Peyer's patch (tissue), 4 donors: ENCODE measurements at regions not wholly inside any gene's neighbourhood (a gene's known extent, or its start where the extent isn't known, plus 50 kb on each side); places are given as distances from the start of the nearest gene placed in this dataset.
"Not testable (repeated sequence)": the region's sequence is repeated elsewhere in the genome, so short reads cannot be mapped to it uniquely, and the experiment has no call there.

ENCODE experiments used
- DNase-seq, 3 donors: peaks; one replicate each; pipeline ENCODE4 v3.0.0-alpha.2; 2017 to 2019
- H3K27ac ChIP-seq, 4 donors: fragments of 200-600 bp; sonication (generic); one replicate each; pipeline ENCODE4 v1.5.1; 2016 to 2019
- H3K27me3 ChIP-seq, 2 donors: fragments of 200-600 bp; sonication (generic); one replicate each; pipeline ENCODE4 v1.5.1; 2019
- H3K36me3 ChIP-seq, 3 donors: fragments of 200-600 bp; sonication (generic); one replicate each; pipeline ENCODE4 v1.5.1; 2016 to 2019
- H3K4me1 ChIP-seq, 4 donors: fragments of 200-600 bp; sonication (generic); one replicate each; pipeline ENCODE4 v1.5.1; 2016 to 2019
- H3K4me3 ChIP-seq, 4 donors: fragments of 200-600 bp; sonication (generic); 1 replicate in 3 of 4; 2 replicates in 1 of 4; pipeline ENCODE4 v1.5.1; 2016 to 2019; ENCODE audit warnings: mild to moderate bottlenecking in 1 of 4
- H3K9me3 ChIP-seq, 4 donors: fragments of 200-600 bp; sonication (generic); one replicate each; pipeline ENCODE4 v1.5.1; 2016 to 2019; ENCODE audit warnings: mild to moderate bottlenecking in 1 of 4
- CTCF ChIP-seq, 6 experiments: fragments of 450-650 bp in 4 of 6; fragments of 200-600 bp in 2 of 6; sonication (generic) in 1 of 6; IDR thresholded peaks; one replicate each; pipeline ENCODE4 v1.5.1; 2017 to 2019; ENCODE audit warnings: antibody characterized with exemption in 6 of 6, mild to moderate bottlenecking in 3 of 6, moderate library complexity in 1 of 6
- POLR2A ChIP-seq, 2 donors: fragments of 450-650 bp; IDR thresholded peaks; one replicate each; pipeline ENCODE4 v1.5.1; 2017; ENCODE audit warnings: antibody characterized with exemption in 2 of 2, mild to moderate bottlenecking in 2 of 2, moderate library complexity in 2 of 2

- H3K4me3 ChIP-seq = no peak overlapping the region
- H3K27me3 ChIP-seq = no peaks in the 10 kb centered on the region
- no peak for DNase-seq
- H3K27ac ChIP-seq = no peak overlapping the region
- TF ChIP-seq POLR2A (IDR thresholded peaks at IDR 0.05) = no peak
- TF ChIP-seq CTCF (IDR thresholded peaks at IDR 0.05) = no peak
- H3K9me3 ChIP-seq = no peaks in the 10 kb centered on the region
- H3K36me3 ChIP-seq = no peaks in the 10 kb centered on the region
- H3K4me1 ChIP-seq = peaks cover 0 to 7% (median 0%) of the 10 kb centered on the region in 4 donors
These were observed 74.6 kb downstream of the LMO4 start for GRCh38 chr1:87403061-87403820.

DNA sequence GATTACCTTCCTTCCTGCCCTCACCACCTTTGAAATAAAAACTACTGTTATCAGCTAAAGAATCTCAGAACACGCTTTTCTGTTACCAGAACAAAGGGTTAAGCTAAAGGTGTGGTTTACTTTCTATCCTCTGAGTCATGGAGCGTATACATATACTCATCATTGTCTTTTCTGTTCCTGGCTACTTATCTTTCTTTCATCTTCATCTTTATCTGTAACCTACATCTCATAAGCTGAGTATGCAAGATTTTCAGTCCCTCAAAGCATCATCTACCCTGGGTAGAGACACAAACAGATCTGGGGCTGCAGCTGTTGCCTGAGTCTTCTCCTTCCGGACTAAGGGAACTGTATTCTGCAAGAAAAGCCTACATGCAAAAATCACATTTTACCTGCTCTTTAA lies 75.6 kb downstream of the LMO4 start:
- Histone ChIP-seq H3K4me1 (peaks cover 0 to 6% (median 0%) of the 10 kb centered on the region in 4 donors), H3K27me3 (no peaks in the 10 kb centered on the region), H3K27ac (no peak overlapping the region), H3K36me3 (no peaks in the 10 kb centered on the region), H3K4me3 (no peak overlapping the region), H3K9me3 (no peaks in the 10 kb centered on the region)
- DNase-seq = no peak
- no peak for TF ChIP-seq POLR2A (IDR thresholded peaks at IDR 0.05)
- no peak for TF ChIP-seq CTCF (IDR thresholded peaks at IDR 0.05)

- TF ChIP-seq CTCF (IDR thresholded peaks at IDR 0.05) (no peak), POLR2A (IDR thresholded peaks at IDR 0.05) (no peak)
- Histone ChIP-seq H3K4me3 (no peak overlapping the region), H3K27ac (no peak overlapping the region), H3K27me3 (no peaks in the 10 kb centered on the region), H3K9me3 (no peaks in the 10 kb centered on the region), H3K4me1 (no peaks in the 10 kb centered on the region), H3K36me3 (no peaks in the 10 kb centered on the region)
- no peak for DNase-seq
These were observed 80.1 kb downstream of the LMO4 start for GRCh38 chr1:87408665-87409248.

DNA sequence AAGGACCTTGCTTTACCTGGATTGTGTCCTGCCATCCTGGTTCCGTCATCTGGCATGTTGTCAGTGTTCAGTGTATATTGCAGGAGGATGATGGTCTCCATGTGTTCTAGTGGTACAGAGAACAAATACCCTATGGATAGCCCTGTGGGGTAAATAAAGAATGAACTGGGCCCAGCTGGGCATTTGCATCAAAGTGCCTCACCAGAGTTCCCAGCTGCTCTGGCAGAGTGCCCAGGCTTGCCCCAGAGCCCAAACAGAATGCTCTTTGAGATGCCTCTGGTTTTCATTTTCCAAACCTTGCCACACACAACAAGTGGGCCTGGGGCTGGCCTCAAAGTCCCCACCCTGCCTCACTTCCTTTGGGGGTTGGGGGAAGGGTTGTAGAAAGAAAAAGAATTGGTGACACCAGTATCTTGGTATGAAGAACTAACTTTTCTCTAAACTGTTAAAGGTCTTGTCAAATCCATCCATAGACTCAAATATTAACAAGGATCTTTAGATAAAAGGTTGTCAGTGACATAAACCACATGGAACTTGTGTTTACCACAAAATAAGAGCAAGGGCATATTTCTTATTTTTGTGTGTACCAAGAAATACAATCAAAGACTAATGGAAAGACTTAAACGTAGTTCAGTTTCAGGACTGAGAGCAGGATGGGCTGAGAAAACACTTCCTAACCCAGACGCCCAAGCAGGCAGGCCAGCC lies 82.2 kb downstream of the LMO4 start:
- Histone ChIP-seq H3K36me3 (no peaks in the 10 kb centered on the region), H3K4me3 (no peak overlapping the region), H3K9me3 (no peaks in the 10 kb centered on the region), H3K4me1 (no peaks in the 10 kb centered on the region), H3K27me3 (no peaks in the 10 kb centered on the region), H3K27ac (no peak overlapping the region)
- TF ChIP-seq CTCF (IDR thresholded peaks at IDR 0.05) (no peak), POLR2A (IDR thresholded peaks at IDR 0.05) (no peak)
- DNase-seq = peak in 1 of 3 donors; percentile 57

DNA sequence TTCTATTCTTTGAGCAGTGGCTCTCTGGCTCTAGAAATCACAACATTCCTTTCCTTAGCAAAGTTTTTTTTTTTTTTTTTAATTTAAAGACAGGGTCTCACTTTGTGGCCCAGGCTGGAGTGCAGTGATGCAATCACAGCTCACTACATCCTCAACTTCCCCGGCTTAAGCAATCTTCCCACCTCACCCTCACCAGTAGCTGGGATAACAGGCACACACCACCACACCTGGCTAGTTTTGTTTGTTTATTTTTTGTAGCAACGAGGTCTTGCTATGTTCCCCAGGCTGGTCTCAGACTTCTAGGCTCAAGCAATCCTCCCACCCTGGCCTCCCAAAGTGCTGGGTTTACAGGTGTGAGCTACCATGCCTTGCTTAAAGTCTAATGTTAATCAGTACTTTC lies 85.2 kb downstream of the LMO4 start:
- H3K36me3 ChIP-seq, H3K4me1 ChIP-seq, H3K4me3 ChIP-seq, H3K9me3 ChIP-seq, DNase-seq, H3K27me3 ChIP-seq, H3K27ac ChIP-seq: not testable (repeated sequence)

GRCh38 chr1:87418048-87418447 lies 89.4 kb downstream of the LMO4 start:
- H3K4me1 ChIP-seq = no peaks in the 10 kb centered on the region
- no peak for DNase-seq
- H3K36me3 ChIP-seq = no peaks in the 10 kb centered on the region
- no peaks in the 10 kb centered on the region for H3K9me3 ChIP-seq
- no peak overlapping the region for H3K27ac ChIP-seq
- no peaks in the 10 kb centered on the region for H3K27me3 ChIP-seq
- no peak overlapping the region for H3K4me3 ChIP-seq
- no peak for TF ChIP-seq POLR2A (IDR thresholded peaks at IDR 0.05)
- no peak for TF ChIP-seq CTCF (IDR thresholded peaks at IDR 0.05)
